Activated CD4-positive, alpha-beta memory T cell treated with anti-CD3 and anti-CD28 coated beads for 36 hours (primary cell): ENCODE measurements at regions not wholly inside any gene's neighbourhood (a gene's known extent, or its start where the extent isn't known, plus 50 kb on each side); places are given as distances from the start of the nearest gene placed in this dataset.

Experiments
- CTCF ChIA-PET: fragments of 350-600 bp; sonication (Branson Sonifier 250); formaldehyde crosslinking; loops from one replicate; lab custom pipeline; 2021; ENCODE audit warnings: antibody characterized with exemption, inconsistent platforms; lab: Charles Lee
- POLR2A ChIA-PET: fragments of 350-600 bp; sonication (Branson Sonifier 250); formaldehyde crosslinking; loops from one replicate; lab custom pipeline; 2021; ENCODE audit warnings: antibody characterized with exemption; lab: Charles Lee
- DNase-seq: peaks from one replicate; pipeline ENCODE4 v3.0.0-alpha.2; 2020
- H3K27ac Mint-ChIP-seq: one replicate; pipeline ENCODE4 v1.8.0; 2021; ENCODE audit warnings: mixed read lengths
- H3K27me3 Mint-ChIP-seq: one replicate; pipeline ENCODE4 v1.8.0; 2021; ENCODE audit warnings: mixed read lengths
- H3K36me3 Mint-ChIP-seq: one replicate; pipeline ENCODE4 v1.8.0; 2021; ENCODE audit warnings: mixed read lengths
- H3K4me1 Mint-ChIP-seq: one replicate; pipeline ENCODE4 v1.8.0; 2021; ENCODE audit warnings: low read depth, mixed read lengths
- H3K4me3 Mint-ChIP-seq: one replicate; pipeline ENCODE4 v1.8.0; 2021; ENCODE audit warnings: mild to moderate bottlenecking, mixed read lengths
- H3K9me3 Mint-ChIP-seq: one replicate; pipeline ENCODE4 v1.8.0; 2021; ENCODE audit warnings: mixed read lengths
- intact Hi-C: fragments of 100-400 bp; cut with micrococcal nuclease; formaldehyde crosslinking; loops from one replicate; pipeline ENCODE4 v1.15.1; 2023

DNA sequence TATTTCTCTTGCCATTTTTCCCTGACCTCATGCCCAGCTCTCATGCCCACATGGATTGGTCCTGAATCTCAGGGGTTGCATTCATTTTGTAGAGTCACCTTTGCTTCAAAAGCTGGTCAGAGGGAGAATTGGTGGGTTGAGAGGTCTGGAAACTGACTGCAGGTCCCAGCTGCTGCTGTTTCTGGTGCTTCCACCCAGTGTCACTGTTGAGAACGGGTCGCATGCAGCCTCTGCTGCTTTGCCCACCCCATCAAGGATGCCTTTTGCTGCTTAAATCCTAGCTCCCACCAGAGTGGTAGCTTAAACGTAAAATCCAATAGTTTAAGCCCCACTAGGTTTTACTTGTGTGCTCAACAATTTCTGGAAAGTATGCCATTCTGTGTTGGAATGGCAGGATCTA, 211.4 kb upstream of the TSHZ2 start:
- DNase-seq: no peak
- intact Hi-C loops: no loop called here
- POLR2A ChIA-PET: no interaction called here
- no peak overlapping the region for H3K4me3 Mint-ChIP-seq
- H3K36me3 Mint-ChIP-seq: no peaks in the 10 kb centered on the region
- peaks cover 5% of the 10 kb centered on the region for H3K9me3 Mint-ChIP-seq
- H3K4me1 Mint-ChIP-seq: no peaks in the 10 kb centered on the region
- CTCF ChIA-PET: no interaction called here
- no peaks in the 10 kb centered on the region for H3K27me3 Mint-ChIP-seq
- H3K27ac Mint-ChIP-seq: no peak overlapping the region

GRCh38 chr20:52757411-52757810, 214.7 kb upstream of the TSHZ2 start:
- POLR2A ChIA-PET: no interaction called here
- H3K36me3 Mint-ChIP-seq: no peaks in the 10 kb centered on the region
- no peak overlapping the region for H3K27ac Mint-ChIP-seq
- H3K4me1 Mint-ChIP-seq: no peaks in the 10 kb centered on the region
- H3K4me3 Mint-ChIP-seq: no peak overlapping the region
- CTCF ChIA-PET: no interaction called here
- H3K27me3 Mint-ChIP-seq: no peaks in the 10 kb centered on the region
- peaks cover 15% of the 10 kb centered on the region for H3K9me3 Mint-ChIP-seq
- intact Hi-C loops: no loop called here
- no peak for DNase-seq

GRCh38 chr20:52755744-52756143, 216.4 kb upstream of the TSHZ2 start:
- Mint-ChIP-seq H3K4me1 (no peaks in the 10 kb centered on the region), H3K27me3 (no peaks in the 10 kb centered on the region), H3K4me3 (no peak overlapping the region), H3K9me3 (peaks cover 10% of the 10 kb centered on the region), H3K36me3 (no peaks in the 10 kb centered on the region), H3K27ac (no peak overlapping the region)
- intact Hi-C loops: no loop called here
- ChIA-PET POLR2A (no interaction called here), CTCF (no interaction called here)
- no peak for DNase-seq

DNA sequence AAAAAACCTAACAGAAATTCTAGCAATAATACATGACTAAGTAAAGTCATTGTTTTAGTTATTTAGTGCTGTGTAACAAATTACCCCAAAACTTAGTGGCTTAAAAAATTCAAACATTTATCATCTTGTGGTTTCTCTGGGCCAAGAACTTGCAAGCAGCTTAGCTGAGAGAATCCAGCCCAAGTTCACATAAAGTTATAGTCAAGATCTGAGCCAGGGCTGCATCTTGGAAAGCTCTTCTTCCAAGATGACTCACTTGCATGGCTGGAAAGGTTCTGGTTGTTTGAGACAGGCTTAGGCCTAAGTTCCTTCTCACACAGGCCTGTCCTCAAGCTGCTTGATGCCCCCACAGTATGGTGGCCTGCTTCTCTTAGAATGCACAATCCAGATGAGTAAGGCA, 217.8 kb upstream of the TSHZ2 start:
- Mint-ChIP-seq H3K4me3 (no peak overlapping the region), H3K4me1 (no peaks in the 10 kb centered on the region), H3K27me3 (no peaks in the 10 kb centered on the region), H3K27ac (no peak overlapping the region), H3K9me3 (peaks cover 10% of the 10 kb centered on the region), H3K36me3 (no peaks in the 10 kb centered on the region)
- CTCF ChIA-PET: no interaction called here
- intact Hi-C loops: no loop called here
- POLR2A ChIA-PET: no interaction called here
- no peak for DNase-seq

DNA sequence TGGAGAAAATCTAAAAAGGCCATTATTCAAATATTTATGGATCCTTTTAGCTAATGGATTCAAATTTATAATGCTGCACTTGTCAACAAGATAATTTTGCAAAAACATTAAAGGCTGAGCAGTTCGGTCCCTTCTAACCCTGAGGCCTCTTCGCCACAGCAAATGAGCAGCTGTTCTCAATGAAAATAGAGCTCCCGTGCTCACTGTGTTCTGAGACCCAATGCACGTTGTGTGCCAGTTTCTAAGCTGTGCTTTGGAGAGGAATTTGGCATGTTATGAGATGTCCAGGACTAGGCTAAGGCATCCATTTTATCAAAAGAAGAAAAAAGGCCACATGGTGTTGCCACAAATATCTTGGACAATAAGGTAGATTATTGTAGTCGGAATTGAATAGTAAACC, 220.1 kb upstream of the TSHZ2 start:
- DNase-seq: no peak
- H3K36me3 Mint-ChIP-seq: no peaks in the 10 kb centered on the region
- H3K27me3 Mint-ChIP-seq: no peaks in the 10 kb centered on the region
- H3K4me3 Mint-ChIP-seq: no peak overlapping the region
- H3K9me3 Mint-ChIP-seq: peaks cover 10% of the 10 kb centered on the region
- H3K27ac Mint-ChIP-seq: no peak overlapping the region
- POLR2A ChIA-PET: no interaction called here
- CTCF ChIA-PET: no interaction called here
- no peaks in the 10 kb centered on the region for H3K4me1 Mint-ChIP-seq
- intact Hi-C loops: no loop called here

DNA sequence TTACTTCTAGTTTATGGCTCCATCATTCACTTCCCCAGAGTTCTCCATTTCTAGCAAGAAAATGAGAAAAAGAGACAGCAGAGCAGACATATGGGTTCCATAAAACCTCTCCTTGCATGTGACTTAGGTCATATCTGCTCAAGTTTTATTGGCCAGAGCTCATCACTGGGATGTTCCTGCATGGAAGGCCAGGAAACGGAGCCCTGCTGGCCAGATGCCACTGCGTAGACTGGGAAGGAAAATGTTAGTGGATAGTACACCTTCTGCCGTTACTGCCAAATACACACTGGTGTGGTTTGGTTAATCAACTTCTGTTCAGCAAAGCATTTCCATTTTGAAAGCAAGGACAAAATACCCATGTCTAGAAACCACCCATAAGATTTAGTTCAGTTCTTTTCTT, 220.6 kb upstream of the TSHZ2 start:
- no peak for DNase-seq
- Mint-ChIP-seq H3K27me3 (no peaks in the 10 kb centered on the region), H3K36me3 (no peaks in the 10 kb centered on the region), H3K9me3 (peaks cover 10% of the 10 kb centered on the region), H3K4me3 (no peak overlapping the region), H3K4me1 (no peaks in the 10 kb centered on the region), H3K27ac (no peak overlapping the region)
- ChIA-PET CTCF (no interaction called here), POLR2A (no interaction called here)
- intact Hi-C loops: no loop called here

GRCh38 chr20:52749938-52750337, 222.2 kb upstream of the TSHZ2 start:
- Mint-ChIP-seq H3K27me3 (no peaks in the 10 kb centered on the region), H3K9me3 (peaks cover 10% of the 10 kb centered on the region), H3K27ac (no peak overlapping the region), H3K36me3 (no peaks in the 10 kb centered on the region), H3K4me1 (no peaks in the 10 kb centered on the region), H3K4me3 (no peak overlapping the region)
- CTCF ChIA-PET: no interaction called here
- intact Hi-C loops: no loop called here
- no peak for DNase-seq
- POLR2A ChIA-PET: interaction anchor here (1.0 kb wide), 1 partner anchor 11 kb away, joined by 3 read pairs; no protein-coding TSS in a partner anchor

- Mint-ChIP-seq H3K36me3 (no peaks in the 10 kb centered on the region), H3K27ac (no peak overlapping the region), H3K4me3 (no peak overlapping the region), H3K4me1 (no peaks in the 10 kb centered on the region), H3K9me3 (peaks cover 4% of the 10 kb centered on the region), H3K27me3 (no peaks in the 10 kb centered on the region)
- intact Hi-C loops: no loop called here
- ChIA-PET POLR2A (no interaction called here), CTCF (no interaction called here)
- DNase-seq: no peak
These were observed 223.2 kb upstream of the TSHZ2 start for GRCh38 chr20:52748990-52749389.

DNA sequence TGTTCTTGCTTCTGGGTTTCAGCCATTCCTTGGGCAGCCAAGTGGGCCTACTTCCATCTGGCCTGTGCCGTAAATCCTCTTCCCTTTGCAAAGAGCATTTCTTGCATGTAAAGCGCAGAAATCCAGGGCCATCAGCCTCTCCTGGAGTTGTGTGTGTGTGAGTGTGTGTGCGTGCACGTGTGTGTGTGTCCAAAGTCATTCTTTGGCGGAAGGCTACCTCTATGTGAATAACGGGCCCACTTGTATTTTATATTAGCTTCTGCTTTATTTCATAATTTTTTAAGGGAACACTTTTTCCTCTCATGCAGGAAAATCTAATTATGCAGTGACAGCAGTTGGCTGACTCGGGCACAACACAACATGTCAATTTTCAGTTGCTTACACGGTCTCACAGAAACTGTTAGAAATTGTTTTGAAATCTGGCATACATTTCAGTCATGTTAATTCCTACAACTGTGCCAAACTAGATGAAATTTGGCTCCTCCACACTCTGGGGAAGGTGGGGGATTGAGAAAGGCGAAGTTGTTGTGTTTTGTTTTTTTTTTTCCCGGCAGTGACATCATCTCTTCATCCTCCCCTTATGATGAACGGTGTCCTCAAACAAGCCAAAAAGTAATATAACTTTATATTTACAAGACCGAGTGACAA, 223.7 kb upstream of the TSHZ2 start:
- Mint-ChIP-seq H3K4me3 (no peak overlapping the region), H3K4me1 (no peaks in the 10 kb centered on the region), H3K27ac (no peak overlapping the region), H3K9me3 (no peaks in the 10 kb centered on the region), H3K27me3 (no peaks in the 10 kb centered on the region), H3K36me3 (no peaks in the 10 kb centered on the region)
- intact Hi-C loops: no loop called here
- POLR2A ChIA-PET: no interaction called here
- CTCF ChIA-PET: interaction anchor here (0.6 kb wide), 1 partner anchor 274 kb away, joined by 3 read pairs; no protein-coding TSS in a partner anchor
- no peak for DNase-seq

DNA sequence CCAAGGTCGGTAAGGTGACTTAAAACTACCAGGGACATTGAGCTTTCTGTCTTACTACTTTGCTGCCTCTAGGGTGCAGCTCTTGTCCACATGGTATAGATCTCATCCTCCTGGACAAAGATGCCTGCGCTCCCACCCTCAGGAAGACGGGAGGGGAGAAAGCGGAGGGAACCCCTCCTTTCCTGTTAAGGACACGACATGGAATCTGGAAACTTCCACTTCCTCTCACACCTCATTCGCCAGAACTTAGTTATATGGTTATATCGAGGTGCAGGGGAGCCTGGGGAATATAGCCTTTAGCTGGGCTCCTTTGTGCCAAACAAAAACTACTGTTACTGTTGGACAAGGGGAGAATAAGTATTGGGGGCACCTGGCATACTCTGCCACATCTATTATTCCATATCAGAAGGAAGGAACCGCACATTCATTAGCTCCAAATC, 224.3 kb upstream of the TSHZ2 start:
- intact Hi-C loops: no loop called here

DNA sequence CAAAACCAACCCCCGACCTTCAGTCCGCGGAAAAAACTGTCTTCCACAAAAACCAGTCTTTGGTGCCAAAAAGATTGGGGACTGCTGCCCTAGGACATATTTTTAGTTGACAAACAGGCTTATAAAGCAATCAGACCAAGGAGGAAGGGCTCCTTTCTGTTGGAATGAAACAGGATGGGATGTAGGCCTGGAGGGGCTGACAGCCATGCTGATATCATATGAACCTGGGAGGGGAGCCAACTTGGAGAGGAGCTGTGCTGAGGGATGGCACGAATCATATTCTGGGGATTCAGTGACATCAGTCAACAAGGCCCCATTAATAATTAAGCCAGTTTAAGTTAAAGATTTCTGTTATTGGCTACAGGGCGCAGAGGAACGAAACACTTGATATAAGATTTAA, 225.4 kb upstream of the TSHZ2 start:
- intact Hi-C loops: no loop called here
- no peak for DNase-seq
- CTCF ChIA-PET: no interaction called here
- H3K4me1 Mint-ChIP-seq: no peaks in the 10 kb centered on the region
- no peak overlapping the region for H3K4me3 Mint-ChIP-seq
- H3K36me3 Mint-ChIP-seq: no peaks in the 10 kb centered on the region
- POLR2A ChIA-PET: no interaction called here
- no peak overlapping the region for H3K27ac Mint-ChIP-seq
- peaks cover 2% of the 10 kb centered on the region for H3K27me3 Mint-ChIP-seq
- H3K9me3 Mint-ChIP-seq: no peaks in the 10 kb centered on the region

More for the DNA sequence above, 224.3 kb upstream of the TSHZ2 start:
- no peaks in the 10 kb centered on the region for H3K9me3 Mint-ChIP-seq
- no peaks in the 10 kb centered on the region for H3K27me3 Mint-ChIP-seq
- no peak for DNase-seq
- H3K4me3 Mint-ChIP-seq: no peak overlapping the region
- H3K36me3 Mint-ChIP-seq: no peaks in the 10 kb centered on the region
- ChIA-PET POLR2A (no interaction called here), CTCF (interaction anchor here (0.6 to 0.7 kb wide), 2 partner anchors 274 to 1191 kb away, joined by 3 read pairs; no protein-coding TSS in a partner anchor)
- no peaks in the 10 kb centered on the region for H3K4me1 Mint-ChIP-seq
- H3K27ac Mint-ChIP-seq: no peak overlapping the region

DNA sequence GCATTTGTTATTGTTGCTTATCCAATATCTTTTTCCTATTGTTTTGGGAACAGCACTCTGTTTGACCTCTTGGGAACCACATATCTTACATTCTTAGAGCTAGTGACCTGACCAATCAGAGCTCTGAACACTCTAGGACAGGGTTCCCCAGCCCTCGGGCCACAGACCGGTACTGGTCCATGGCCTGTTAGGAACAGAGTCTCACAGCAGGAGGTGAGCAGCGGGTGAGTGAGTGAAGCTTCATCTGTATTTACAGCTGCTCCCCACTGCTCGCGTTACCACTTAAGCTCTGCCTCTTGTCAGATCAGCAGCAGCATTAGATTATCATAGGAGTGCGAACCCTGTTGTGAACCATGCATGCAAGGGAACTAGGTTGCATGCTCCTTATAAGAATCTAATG, 226.0 kb upstream of the TSHZ2 start:
- ChIA-PET POLR2A (no interaction called here), CTCF (no interaction called here)
- no peaks in the 10 kb centered on the region for H3K9me3 Mint-ChIP-seq
- H3K4me3 Mint-ChIP-seq: no peak overlapping the region
- intact Hi-C loops: no loop called here
- no peak overlapping the region for H3K27ac Mint-ChIP-seq
- no peaks in the 10 kb centered on the region for H3K4me1 Mint-ChIP-seq
- peaks cover 2% of the 10 kb centered on the region for H3K27me3 Mint-ChIP-seq
- DNase-seq: no peak
- no peaks in the 10 kb centered on the region for H3K36me3 Mint-ChIP-seq

GRCh38 chr20:52744441-52744840, 227.7 kb upstream of the TSHZ2 start:
- no peak for DNase-seq
- H3K27ac Mint-ChIP-seq: no peak overlapping the region
- CTCF ChIA-PET: no interaction called here
- H3K4me3 Mint-ChIP-seq: no peak overlapping the region
- H3K36me3 Mint-ChIP-seq: no peaks in the 10 kb centered on the region
- no peaks in the 10 kb centered on the region for H3K9me3 Mint-ChIP-seq
- peaks cover 2% of the 10 kb centered on the region for H3K27me3 Mint-ChIP-seq
- intact Hi-C loops: no loop called here
- POLR2A ChIA-PET: no interaction called here
- H3K4me1 Mint-ChIP-seq: no peaks in the 10 kb centered on the region
